C4-2B (cell line): ENCODE measurements at regions not wholly inside any gene's neighbourhood (a gene's known extent, or its start where the extent isn't known, plus 50 kb on each side); places are given as distances from the start of the nearest gene placed in this dataset.

ENCODE experiments used
- H3K27ac ChIP-seq: fragments of 450-650 bp; 2 replicates; pipeline ENCODE4 v1.5.1; 2017
- CTCF ChIP-seq: fragments of 450-650 bp; conservative IDR thresholded peaks from 2 replicates; pipeline ENCODE4 v1.5.1; 2017; ENCODE audit warnings: mild to moderate bottlenecking
- ZFX ChIP-seq: fragments of 450-650 bp; IDR thresholded peaks from 2 replicates; pipeline ENCODE4 v1.6.1; 2017

GRCh38 chr2:191748528-191749180, 70.7 kb downstream of the NABP1 start:
- TF ChIP-seq CTCF (no peak), ZFX (no peak)
- H3K27ac ChIP-seq = no peak overlapping the region

GRCh38 chr2:191749181-191749540, 71.2 kb downstream of the NABP1 start:
- TF ChIP-seq CTCF (no peak), ZFX (no peak)
- no peak overlapping the region for H3K27ac ChIP-seq

GRCh38 chr2:191754103-191754502, 76.2 kb downstream of the NABP1 start:
- TF ChIP-seq ZFX (no peak), CTCF (no peak)
- H3K27ac ChIP-seq = no peak overlapping the region

GRCh38 chr2:191756761-191757160, 78.8 kb downstream of the NABP1 start:
- no peak for TF ChIP-seq CTCF
- H3K27ac ChIP-seq = no peak overlapping the region

- TF ChIP-seq ZFX = no peak
- no peak for TF ChIP-seq CTCF
- no peak overlapping the region for H3K27ac ChIP-seq
Observed at GRCh38 chr2:191757208-191757607, 79.3 kb downstream of the NABP1 start.

GRCh38 chr2:191758518-191759507, 80.9 kb downstream of the NABP1 start:
- no peak overlapping the region for H3K27ac ChIP-seq
- TF ChIP-seq ZFX (no peak), CTCF (peak; percentile 82)

- H3K27ac ChIP-seq = no peak overlapping the region
- TF ChIP-seq CTCF (no peak), ZFX (no peak)
Observed at GRCh38 chr2:191759680-191760079, 81.7 kb downstream of the NABP1 start.
